ENCODE measurements at regions not wholly inside any gene's neighbourhood (a gene's known extent, or its start where the extent isn't known, plus 50 kb on each side); places are given as distances from the start of the nearest gene placed in this dataset.

GRCh38 chr14:87503711-87504110, 489.3 kb downstream of the GALC start:
- TF ChIP-seq CTCF (conservative IDR thresholded peaks at IDR 0.05; ENCODE audit: low read depth in 2 of 2) (no peak), REST (IDR thresholded peaks at IDR 0.05; ENCODE audit: unreplicated experiment) (no peak)

All from GM23338 (cell line).